ENCODE measurements at regions not wholly inside any gene's neighbourhood (a gene's known extent, or its start where the extent isn't known, plus 50 kb on each side); places are given as distances from the start of the nearest gene placed in this dataset.

- in situ Hi-C loops (cut with MboI; ENCODE audit: low pct_unique_long_range_greater_than_20kb, low sequenced_read_pairs, unreplicated experiment), result no loop called here
- TF ChIP-seq, protein P1, sequence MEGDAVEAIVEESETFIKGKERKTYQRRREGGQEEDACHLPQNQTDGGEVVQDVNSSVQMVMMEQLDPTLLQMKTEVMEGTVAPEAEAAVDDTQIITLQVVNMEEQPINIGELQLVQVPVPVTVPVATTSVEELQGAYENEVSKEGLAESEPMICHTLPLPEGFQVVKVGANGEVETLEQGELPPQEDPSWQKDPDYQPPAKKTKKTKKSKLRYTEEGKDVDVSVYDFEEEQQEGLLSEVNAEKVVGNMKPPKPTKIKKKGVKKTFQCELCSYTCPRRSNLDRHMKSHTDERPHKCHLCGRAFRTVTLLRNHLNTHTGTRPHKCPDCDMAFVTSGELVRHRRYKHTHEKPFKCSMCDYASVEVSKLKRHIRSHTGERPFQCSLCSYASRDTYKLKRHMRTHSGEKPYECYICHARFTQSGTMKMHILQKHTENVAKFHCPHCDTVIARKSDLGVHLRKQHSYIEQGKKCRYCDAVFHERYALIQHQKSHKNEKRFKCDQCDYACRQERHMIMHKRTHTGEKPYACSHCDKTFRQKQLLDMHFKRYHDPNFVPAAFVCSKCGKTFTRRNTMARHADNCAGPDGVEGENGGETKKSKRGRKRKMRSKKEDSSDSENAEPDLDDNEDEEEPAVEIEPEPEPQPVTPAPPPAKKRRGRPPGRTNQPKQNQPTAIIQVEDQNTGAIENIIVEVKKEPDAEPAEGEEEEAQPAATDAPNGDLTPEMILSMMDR (IDR thresholded peaks at IDR 0.05; ENCODE audit: extremely low read depth, insufficient read depth, missing control alignments), result no peak
- no peak for DNase-seq (ENCODE audit: low spot score)
Measured at GRCh38 chr2:228847684-228848083, 423.4 kb downstream of the PID1 start.

DNA sequence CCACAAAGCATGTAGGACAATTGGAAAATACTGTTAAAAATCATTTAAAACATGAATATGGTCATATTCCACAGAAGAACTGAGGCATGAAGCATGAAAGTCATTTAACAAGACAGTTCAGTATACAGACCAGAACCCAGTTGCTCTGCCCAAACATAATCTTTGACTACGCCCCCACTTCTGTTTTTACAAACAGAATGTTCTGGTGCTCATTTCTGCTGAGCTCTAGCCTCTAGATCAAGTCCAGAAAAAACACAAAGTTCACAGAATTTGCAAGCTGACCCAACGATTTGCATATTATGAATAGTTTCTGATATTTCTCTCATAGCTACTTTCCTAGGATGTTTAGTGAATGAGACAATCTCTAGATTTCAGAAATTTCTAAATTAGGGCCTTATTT lies 424.9 kb downstream of the PID1 start:
- DNase-seq (ENCODE audit: low spot score), result no peak
- TF ChIP-seq, protein P1 (IDR thresholded peaks at IDR 0.05; ENCODE audit: extremely low read depth, insufficient read depth, missing control alignments), result no peak
- in situ Hi-C loops (cut with MboI; ENCODE audit: low pct_unique_long_range_greater_than_20kb, low sequenced_read_pairs, unreplicated experiment), result no loop called here

GRCh38 chr2:228845162-228845925 lies 425.7 kb downstream of the PID1 start:
- TF ChIP-seq, protein P1 (IDR thresholded peaks at IDR 0.05; ENCODE audit: extremely low read depth, insufficient read depth, missing control alignments), result no peak
- DNase-seq (ENCODE audit: low spot score), result no peak
- in situ Hi-C loops (cut with MboI; ENCODE audit: low pct_unique_long_range_greater_than_20kb, low sequenced_read_pairs, unreplicated experiment), result no loop called here

DNA sequence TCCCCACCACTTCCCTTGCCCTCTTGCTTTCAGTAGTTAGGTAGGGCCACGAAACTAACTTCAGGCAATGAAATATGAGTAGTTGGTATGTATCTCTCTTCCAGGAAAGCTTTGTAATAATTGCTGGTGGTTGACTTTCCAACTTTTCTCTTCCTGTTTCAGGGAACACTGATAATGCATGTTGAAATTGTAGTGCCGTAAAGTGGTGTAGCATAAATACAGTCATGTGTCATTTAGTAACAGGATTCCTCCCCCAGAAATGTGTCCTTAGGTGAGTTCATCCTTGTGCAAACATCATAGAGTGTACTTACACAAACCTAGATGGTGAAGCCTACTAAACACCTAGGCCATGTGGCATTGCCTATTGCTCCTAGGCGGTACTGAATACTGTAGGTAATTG lies 429.2 kb downstream of the PID1 start:
- TF ChIP-seq, protein P1 (IDR thresholded peaks at IDR 0.05; ENCODE audit: extremely low read depth, insufficient read depth, missing control alignments), result no peak
- in situ Hi-C loops (cut with MboI; ENCODE audit: low pct_unique_long_range_greater_than_20kb, low sequenced_read_pairs, unreplicated experiment), result no loop called here
- no peak for DNase-seq (ENCODE audit: low spot score)

- TF ChIP-seq, protein P1 (IDR thresholded peaks at IDR 0.05; ENCODE audit: extremely low read depth, insufficient read depth, missing control alignments), result no peak
- in situ Hi-C loops (cut with MboI; ENCODE audit: low pct_unique_long_range_greater_than_20kb, low sequenced_read_pairs, unreplicated experiment), result no loop called here
- DNase-seq (ENCODE audit: low spot score), result no peak
Measured at GRCh38 chr2:228841475-228841874, 429.6 kb downstream of the PID1 start.

DNA sequence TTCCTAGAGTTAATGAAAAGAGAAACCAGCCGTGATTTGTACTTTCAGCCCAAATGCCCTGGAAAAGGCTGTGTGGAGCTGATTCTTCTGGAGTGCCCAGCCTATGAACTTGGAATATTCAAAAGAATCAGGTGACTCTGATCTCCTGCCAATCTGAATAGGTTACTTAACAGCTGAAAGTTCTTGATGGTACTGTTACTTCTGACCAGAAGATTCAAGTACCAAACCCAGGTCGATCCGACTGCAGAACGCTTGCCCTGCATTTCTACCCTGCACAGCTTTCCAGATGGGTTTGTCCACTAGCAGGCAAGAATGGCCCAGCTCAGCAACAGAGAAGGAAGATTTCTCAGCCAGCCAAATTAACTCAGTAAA lies 430.4 kb downstream of the PID1 start:
- in situ Hi-C loops (cut with MboI; ENCODE audit: low pct_unique_long_range_greater_than_20kb, low sequenced_read_pairs, unreplicated experiment), result no loop called here
- TF ChIP-seq, protein P1 (IDR thresholded peaks at IDR 0.05; ENCODE audit: extremely low read depth, insufficient read depth, missing control alignments), result no peak
- no peak for DNase-seq (ENCODE audit: low spot score)

All from GM13977 (cell line).